Neural cell (in vitro differentiated cells): ENCODE measurements at regions not wholly inside any gene's neighbourhood (a gene's known extent, or its start where the extent isn't known, plus 50 kb on each side); places are given as distances from the start of the nearest gene placed in this dataset.

Experiments
- CTCF ChIP-seq: fragments of 450-650 bp; IDR thresholded peaks from 2 replicates; pipeline ENCODE4 v1.5.1; 2014; ENCODE audit warnings: antibody characterized with exemption, mild to moderate bottlenecking, moderate library complexity; ENCODE audit not compliant: poor library complexity, severe bottlenecking
- EP300 ChIP-seq: fragments of 450-650 bp; conservative IDR thresholded peaks from 2 replicates; pipeline ENCODE4 v1.6.1; 2014; ENCODE audit warnings: antibody characterized with exemption, mild to moderate bottlenecking, moderate library complexity; ENCODE audit not compliant: poor library complexity, severe bottlenecking
- EZH2 ChIP-seq: fragments of 200-600, 300-800 bp; shearing (Covaris generic), sonication (generic); IDR thresholded peaks from 2 replicates; pipeline ENCODE4 v1.6.1; 2014; ENCODE audit warnings: antibody characterized with exemption, low read length, borderline replicate concordance, mild to moderate bottlenecking; ENCODE audit not compliant: insufficient read depth, poor library complexity, severe bottlenecking
- MXI1 ChIP-seq: fragments of 450-650 bp; conservative IDR thresholded peaks from 2 replicates; pipeline ENCODE4 v1.6.1; 2014; ENCODE audit warnings: antibody characterized with exemption, mild to moderate bottlenecking; ENCODE audit not compliant: poor library complexity, severe bottlenecking
- POLR2AphosphoS5 ChIP-seq: IDR thresholded peaks from 2 replicates; pipeline ENCODE4 v1.6.1; 2012
- RAD21 ChIP-seq: fragments of 450-650 bp; conservative IDR thresholded peaks from 2 replicates; pipeline ENCODE4 v1.6.1; 2014; ENCODE audit warnings: antibody characterized with exemption, mild to moderate bottlenecking, moderate library complexity
- REST ChIP-seq: IDR thresholded peaks from 2 replicates; pipeline ENCODE4 v1.6.1; 2012; ENCODE audit warnings: borderline replicate concordance
- SMC3 ChIP-seq: fragments of 450-650 bp; conservative IDR thresholded peaks from 2 replicates; pipeline ENCODE4 v1.6.1; 2014; ENCODE audit warnings: antibody characterized with exemption, mild to moderate bottlenecking, moderate library complexity; ENCODE audit not compliant: poor library complexity
- TAF1 ChIP-seq: IDR thresholded peaks from 2 replicates; pipeline ENCODE4 v1.6.1; 2012; ENCODE audit warnings: low read depth

GRCh38 chr14:66017927-66018326, 468.2 kb upstream of the CCDC196 start:
- TF ChIP-seq MXI1: no peak
- TF ChIP-seq POLR2AphosphoS5: no peak
- no peak for TF ChIP-seq CTCF
- no peak for TF ChIP-seq EP300
- no peak for TF ChIP-seq REST
- TF ChIP-seq EZH2: no peak
- TF ChIP-seq SMC3: no peak
- TF ChIP-seq TAF1: no peak
- TF ChIP-seq RAD21: no peak
